Testis (tissue), 2 donors: ENCODE measurements at regions not wholly inside any gene's neighbourhood (a gene's known extent, or its start where the extent isn't known, plus 50 kb on each side); places are given as distances from the start of the nearest gene placed in this dataset.

Experiments
- DNase-seq: peaks from one replicate; pipeline ENCODE4 v3.0.0-alpha.2; 2019
- H3K27ac ChIP-seq, 2 donors: fragments of 200-600 bp; sonication (generic); one replicate each; pipeline ENCODE4 v1.5.1; 2019
- H3K27me3 ChIP-seq: fragments of 200-600 bp; sonication (generic); one replicate; pipeline ENCODE4 v1.5.1; 2019
- H3K36me3 ChIP-seq: fragments of 200-600 bp; sonication (generic); one replicate; pipeline ENCODE4 v1.5.1; 2017; ENCODE audit warnings: low read depth; ENCODE audit errors: missing control alignments
- H3K4me1 ChIP-seq: fragments of 200-600 bp; sonication (generic); one replicate; pipeline ENCODE4 v1.5.1; 2019
- H3K4me3 ChIP-seq, 2 donors: fragments of 200-600 bp; sonication (generic); one replicate each; pipeline ENCODE4 v1.5.1; 2017 to 2019
- H3K9me3 ChIP-seq: fragments of 200-600 bp; sonication (generic); one replicate; pipeline ENCODE4 v1.5.1; 2017
- CTCF ChIP-seq, 3 experiments: fragments of 450-650 bp in 2 of 3; fragments of 200-600 bp in 1 of 3; sonication (generic) in 1 of 3; IDR thresholded peaks; one replicate each; pipeline ENCODE4 v1.5.1; 2016 to 2019; ENCODE audit warnings: antibody characterized with exemption in 3 of 3, mild to moderate bottlenecking in 2 of 3, moderate library complexity in 1 of 3
- POLR2A ChIP-seq: fragments of 450-650 bp; IDR thresholded peaks from one replicate; pipeline ENCODE4 v1.6.1; 2017; ENCODE audit warnings: antibody characterized with exemption, mild to moderate bottlenecking, moderate library complexity
- WGBS, 2 donors: methylation state at CpG; one replicate each; pipeline ENCODE4 v1.1.5; 2018; 5-methylcytosine and 5-hydroxymethylcytosine counted together
- intact Hi-C: fragments of 100-400 bp; cut with DNase I; formaldehyde crosslinking; loops from one replicate; pipeline ENCODE4 v1.15.1; 2023; ENCODE audit warnings: low total_unique reads

DNA sequence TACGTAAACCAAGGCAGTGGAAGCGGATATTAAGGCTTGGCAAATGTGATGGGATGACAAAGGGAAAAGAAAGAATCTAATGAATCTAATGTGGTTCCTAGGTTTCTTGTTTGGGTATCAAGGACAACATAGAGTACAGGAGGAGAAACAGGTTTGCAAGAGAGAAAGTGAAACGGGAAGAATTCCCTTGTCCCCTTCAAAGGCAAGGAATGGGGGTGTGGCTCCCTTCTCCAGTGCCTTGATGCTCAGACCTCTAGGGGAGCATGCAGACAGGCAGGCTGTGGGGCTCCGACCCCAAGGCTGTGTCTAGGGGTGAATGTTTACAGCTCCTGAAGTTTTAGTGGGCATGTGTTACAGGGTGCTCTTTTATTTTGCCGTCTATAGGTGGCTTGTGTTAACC is 317.5 kb upstream of the HSF2 start:
- H3K36me3 ChIP-seq, result no peaks in the 10 kb centered on the region
- WGBS, 2 donors, result 65 to 71% methylated on average over 5 of the region's 5 CpGs
- TF ChIP-seq CTCF (IDR thresholded peaks at IDR 0.05) (no peak), POLR2A (no peak)

GRCh38 chr6:122082370-122082769 is 317.1 kb upstream of the HSF2 start:
- Histone ChIP-seq H3K4me3 (no peak overlapping the region), H3K27ac (no peak overlapping the region), H3K36me3 (no peaks in the 10 kb centered on the region), H3K9me3 (no peaks in the 10 kb centered on the region), H3K4me1 (no peaks in the 10 kb centered on the region), H3K27me3 (no peaks in the 10 kb centered on the region)
- no peak for DNase-seq
- WGBS, 2 donors, result 81% methylated on average over 8 to 13 of the region's 13 CpGs
- no peak for TF ChIP-seq CTCF (IDR thresholded peaks at IDR 0.05)
- no peak for TF ChIP-seq POLR2A
- intact Hi-C loops, result no loop called here

More for the DNA sequence above, 317.5 kb upstream of the HSF2 start:
- Histone ChIP-seq H3K4me3 (no peak overlapping the region), H3K9me3 (no peaks in the 10 kb centered on the region), H3K27ac (no peak overlapping the region), H3K4me1 (no peaks in the 10 kb centered on the region), H3K27me3 (no peaks in the 10 kb centered on the region)
- intact Hi-C loops, result no loop called here
- no peak for DNase-seq

DNA sequence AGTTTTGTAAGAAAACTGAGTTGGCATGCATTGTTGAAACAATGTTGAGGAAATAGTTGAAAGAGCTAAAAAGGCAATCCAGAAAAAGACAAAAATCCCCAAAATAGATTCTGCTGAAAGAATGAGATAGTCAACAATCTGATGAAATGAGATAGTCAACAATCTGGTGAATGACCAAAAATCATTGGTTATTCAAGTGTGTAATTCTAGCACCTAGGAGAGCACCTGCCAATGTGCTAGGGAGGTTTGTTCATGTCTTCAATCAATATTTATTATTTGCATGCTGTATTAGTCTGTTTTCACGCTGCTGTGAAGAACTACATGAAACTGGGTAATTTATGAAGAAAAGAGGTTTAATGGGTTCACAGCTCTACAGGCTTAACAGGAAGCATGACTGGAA is 307.1 kb upstream of the HSF2 start:
- no peak for DNase-seq
- 94 to 100% methylated on average over 1 of the region's 1 CpG for WGBS, 2 donors
- H3K27me3 ChIP-seq, result no peaks in the 10 kb centered on the region
- no peaks in the 10 kb centered on the region for H3K36me3 ChIP-seq
- H3K27ac ChIP-seq, result no peak overlapping the region
- H3K4me1 ChIP-seq, result no peaks in the 10 kb centered on the region
- no peaks in the 10 kb centered on the region for H3K9me3 ChIP-seq
- H3K4me3 ChIP-seq, result no peak overlapping the region
- intact Hi-C loops, result no loop called here
- TF ChIP-seq POLR2A (no peak), CTCF (IDR thresholded peaks at IDR 0.05) (no peak)

DNA sequence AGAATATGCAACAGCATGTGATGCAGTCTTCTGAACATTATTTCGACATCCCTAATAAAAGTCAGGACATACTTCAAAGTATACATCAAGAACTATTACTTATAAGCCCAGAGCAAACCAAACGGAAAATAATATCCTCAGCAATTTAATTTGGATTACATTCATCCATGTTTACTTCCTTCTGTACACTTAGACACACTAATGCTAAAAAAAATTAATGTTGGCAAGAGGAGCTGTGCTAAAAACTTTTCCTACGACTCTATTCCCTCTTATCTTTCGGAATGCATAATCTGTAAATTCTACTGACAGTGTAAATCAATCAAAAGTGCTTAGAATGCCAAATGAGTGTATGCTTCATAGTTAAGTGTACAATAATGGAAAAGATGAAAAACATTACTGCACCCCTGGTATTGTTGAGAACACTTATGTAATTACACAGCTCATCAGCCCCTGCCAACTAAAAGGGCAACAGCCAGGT is 301.2 kb upstream of the HSF2 start:
- H3K36me3 ChIP-seq, result no peaks in the 10 kb centered on the region
- H3K27me3 ChIP-seq, result no peaks in the 10 kb centered on the region
- WGBS, 2 donors, result 56 to 63% methylated on average over 4 of the region's 4 CpGs
- no peak overlapping the region for H3K4me3 ChIP-seq
- no peaks in the 10 kb centered on the region for H3K4me1 ChIP-seq
- intact Hi-C loops, result no loop called here
- H3K9me3 ChIP-seq, result no peaks in the 10 kb centered on the region
- H3K27ac ChIP-seq, result no peak overlapping the region
- TF ChIP-seq POLR2A (no peak), CTCF (IDR thresholded peaks at IDR 0.05) (no peak)
- DNase-seq, result no peak

GRCh38 chr6:122102026-122102425 is 297.4 kb upstream of the HSF2 start:
- H3K27me3 ChIP-seq, result no peaks in the 10 kb centered on the region
- intact Hi-C loops, result no loop called here
- DNase-seq, result no peak
- H3K4me1 ChIP-seq, result no peaks in the 10 kb centered on the region
- 93 to 94% methylated on average over 3 of the region's 3 CpGs for WGBS, 2 donors
- H3K36me3 ChIP-seq, result no peaks in the 10 kb centered on the region
- no peaks in the 10 kb centered on the region for H3K9me3 ChIP-seq
- H3K27ac ChIP-seq, result no peak overlapping the region
- H3K4me3 ChIP-seq, result no peak overlapping the region
- TF ChIP-seq POLR2A (no peak), CTCF (IDR thresholded peaks at IDR 0.05) (no peak)
